ENCODE measurements at regions not wholly inside any gene's neighbourhood (a gene's known extent, or its start where the extent isn't known, plus 50 kb on each side); places are given as distances from the start of the nearest gene placed in this dataset.

DNA sequence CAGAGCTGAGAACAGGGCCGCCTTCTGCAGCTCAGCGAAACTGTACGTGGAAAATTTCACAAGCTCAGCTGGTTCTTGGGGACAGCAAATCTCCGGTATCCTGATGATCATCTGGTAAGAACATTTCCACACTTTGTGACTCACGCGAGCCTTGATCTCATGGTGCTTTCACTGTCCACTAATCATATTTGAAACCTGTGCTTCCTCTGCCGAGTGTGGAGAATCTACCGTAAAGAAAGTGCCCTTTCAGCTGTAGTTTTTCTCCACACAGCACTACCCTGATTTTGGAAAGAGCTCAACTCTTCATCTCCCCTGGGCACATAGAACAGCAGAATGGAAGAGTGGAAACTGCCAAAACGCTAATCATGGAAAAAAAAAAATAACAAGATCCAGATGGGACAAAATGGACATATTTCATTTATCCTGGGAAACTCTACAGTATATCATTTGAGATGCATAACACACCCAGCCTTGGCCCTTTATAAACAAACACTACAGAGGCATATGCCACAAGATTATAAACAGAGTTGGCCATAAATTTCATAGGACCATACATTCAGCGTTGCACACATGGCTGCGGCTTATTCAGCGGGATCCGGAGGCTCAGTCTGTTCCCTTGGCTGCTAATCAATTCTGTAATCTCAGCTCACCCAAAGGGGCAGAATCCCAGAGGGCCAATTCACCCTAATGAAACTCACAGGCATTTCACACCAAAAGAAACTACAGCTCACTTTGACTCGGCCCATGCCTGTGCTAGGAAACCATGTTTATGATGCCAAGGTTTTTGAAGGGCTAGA, 434.5 kb downstream of the HDGFL1 start:
- Mint-ChIP-seq H3K27ac (no peak overlapping the region), H3K4me1 (ENCODE audit: low read depth) (no peaks in the 10 kb centered on the region), H3K27me3 (no peaks in the 10 kb centered on the region), H3K4me3 (ENCODE audit: low read depth) (no peak overlapping the region), H3K36me3 (ENCODE audit: insufficient read depth) (no peaks in the 10 kb centered on the region), H3K9me3 (ENCODE audit: low read depth) (peaks cover 3% of the 10 kb centered on the region)
- no peak for TF ChIP-seq CTCF (IDR thresholded peaks at IDR 0.05; ENCODE audit: unreplicated experiment)
- no peak for DNase-seq (ENCODE audit: low spot score, unreplicated experiment)

DNA sequence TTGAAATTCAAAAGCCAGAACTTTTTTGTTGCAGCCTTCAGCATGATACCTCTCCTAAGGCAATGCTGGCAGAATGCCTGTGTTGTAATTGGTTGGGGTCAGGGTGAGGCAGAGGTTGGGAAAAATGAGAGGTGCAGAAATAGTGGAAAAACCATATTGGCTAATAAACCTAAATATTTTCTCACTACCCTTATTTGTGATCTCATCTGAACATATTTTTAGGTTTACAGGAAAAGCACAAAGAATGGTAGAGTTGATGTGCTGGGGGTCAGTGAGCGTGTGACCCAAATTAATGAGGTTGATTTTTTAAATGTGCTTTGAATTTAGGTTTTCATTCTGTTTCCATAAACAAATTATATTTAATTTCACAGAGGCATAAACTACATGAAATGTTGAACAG, 437.3 kb downstream of the HDGFL1 start:
- no peaks in the 10 kb centered on the region for H3K36me3 Mint-ChIP-seq (ENCODE audit: insufficient read depth)
- H3K9me3 Mint-ChIP-seq (ENCODE audit: low read depth): peaks cover 3% of the 10 kb centered on the region
- H3K4me1 Mint-ChIP-seq (ENCODE audit: low read depth): peaks cover under 1% of the 10 kb centered on the region

DNA sequence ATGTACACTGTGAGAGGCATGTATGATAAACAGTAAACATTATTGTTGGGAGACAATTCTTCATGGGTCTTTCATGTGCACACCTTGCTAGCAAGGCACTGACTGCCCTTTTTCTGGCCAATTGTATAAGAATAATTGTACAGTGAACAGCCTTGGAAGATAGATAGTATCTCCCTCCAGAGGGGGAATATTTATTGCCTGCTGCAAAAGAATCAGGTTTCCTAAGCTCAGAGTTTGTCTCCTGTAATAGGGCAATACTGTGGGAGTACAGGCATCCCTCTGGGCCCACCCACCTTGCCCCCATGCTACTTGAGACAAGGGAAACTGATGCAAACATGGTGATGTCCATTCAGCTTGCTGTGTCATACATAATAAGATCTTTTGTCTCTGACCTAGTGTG, 442.2 kb downstream of the HDGFL1 start:
- H3K27me3 Mint-ChIP-seq: peaks cover 3% of the 10 kb centered on the region
- TF ChIP-seq CTCF (IDR thresholded peaks at IDR 0.05; ENCODE audit: unreplicated experiment): no peak
- peaks cover 3% of the 10 kb centered on the region for H3K9me3 Mint-ChIP-seq (ENCODE audit: low read depth)
- no peaks in the 10 kb centered on the region for H3K36me3 Mint-ChIP-seq (ENCODE audit: insufficient read depth)
- peaks cover 3% of the 10 kb centered on the region for H3K4me1 Mint-ChIP-seq (ENCODE audit: low read depth)
- no peak for DNase-seq (ENCODE audit: low spot score, unreplicated experiment)
- no peak overlapping the region for H3K4me3 Mint-ChIP-seq (ENCODE audit: low read depth)
- H3K27ac Mint-ChIP-seq: no peak overlapping the region

More for the DNA sequence above, 437.3 kb downstream of the HDGFL1 start:
- no peak for TF ChIP-seq CTCF (IDR thresholded peaks at IDR 0.05; ENCODE audit: unreplicated experiment)
- Mint-ChIP-seq H3K4me3 (ENCODE audit: low read depth) (no peak overlapping the region), H3K27me3 (no peaks in the 10 kb centered on the region), H3K27ac (no peak overlapping the region)
- DNase-seq (ENCODE audit: low spot score, unreplicated experiment): no peak

DNA sequence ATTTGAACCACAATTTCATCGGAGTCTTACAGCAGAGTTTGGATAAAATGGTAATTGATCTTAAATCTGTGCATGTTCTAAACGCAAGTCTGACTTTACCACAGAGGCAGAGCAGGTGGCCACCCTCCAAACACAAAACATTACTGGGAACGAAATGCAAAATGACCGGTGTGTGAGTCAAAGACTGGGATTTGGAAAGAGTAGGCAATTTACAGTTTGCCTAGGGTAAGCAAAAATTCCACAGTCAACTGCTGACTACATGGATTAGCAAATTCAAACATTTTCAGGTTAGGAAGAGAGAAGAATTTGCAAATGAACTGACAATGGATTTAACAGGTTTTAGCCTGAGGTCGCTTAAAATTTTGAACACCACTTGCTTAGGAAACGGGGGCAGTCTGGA, 444.4 kb downstream of the HDGFL1 start:
- Mint-ChIP-seq H3K9me3 (ENCODE audit: low read depth) (peaks cover 3% of the 10 kb centered on the region), H3K4me1 (ENCODE audit: low read depth) (peaks cover 3% of the 10 kb centered on the region), H3K27ac (no peak overlapping the region), H3K4me3 (ENCODE audit: low read depth) (no peak overlapping the region), H3K27me3 (peaks cover 3% of the 10 kb centered on the region), H3K36me3 (ENCODE audit: insufficient read depth) (no peaks in the 10 kb centered on the region)
- DNase-seq (ENCODE audit: low spot score, unreplicated experiment): no peak
- no peak for TF ChIP-seq CTCF (IDR thresholded peaks at IDR 0.05; ENCODE audit: unreplicated experiment)

DNA sequence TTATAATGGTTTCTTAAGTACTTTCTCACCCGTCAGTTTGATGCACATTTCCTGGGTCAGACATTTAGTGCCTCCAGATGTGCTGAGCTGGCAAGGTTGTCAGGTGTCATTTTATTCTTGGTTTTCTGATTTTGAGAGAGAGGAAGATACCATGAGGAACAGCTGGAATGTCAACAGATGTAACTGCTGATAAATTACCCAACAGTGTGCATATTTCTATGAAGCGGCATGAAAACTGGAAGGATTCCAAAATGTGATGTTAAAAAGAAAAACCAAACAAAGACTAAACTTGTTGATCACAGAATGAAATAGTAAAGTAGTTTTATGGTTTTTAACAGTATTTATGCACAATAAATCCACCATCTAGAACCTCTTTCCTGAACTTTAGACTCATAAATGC, 447.3 kb downstream of the HDGFL1 start:
- Mint-ChIP-seq H3K27me3 (peaks cover 3% of the 10 kb centered on the region), H3K27ac (no peak overlapping the region), H3K36me3 (ENCODE audit: insufficient read depth) (no peaks in the 10 kb centered on the region), H3K4me1 (ENCODE audit: low read depth) (peaks cover 3% of the 10 kb centered on the region), H3K4me3 (ENCODE audit: low read depth) (no peak overlapping the region), H3K9me3 (ENCODE audit: low read depth) (no peaks in the 10 kb centered on the region)
- TF ChIP-seq CTCF (IDR thresholded peaks at IDR 0.05; ENCODE audit: unreplicated experiment): no peak
- no peak for DNase-seq (ENCODE audit: low spot score, unreplicated experiment)

All from progenitor cell of endocrine pancreas (in vitro differentiated cells).